RKO (cell line): ENCODE measurements at regions not wholly inside any gene's neighbourhood (a gene's known extent, or its start where the extent isn't known, plus 50 kb on each side); places are given as distances from the start of the nearest gene placed in this dataset.
A peak's percentile ranks its signal among the peaks of the same experiment; 100 is the strongest.
"Not testable (repeated sequence)": the region's sequence is repeated elsewhere in the genome, so short reads cannot be mapped to it uniquely, and the experiment has no call there.

Source experiments
- DNase-seq: peaks from one replicate; pipeline ENCODE4 v3.0.0-alpha.2; 2016; ENCODE audit warnings: low spot score

GRCh38 chr3:165716592-165716991 lies 120.6 kb downstream of the BCHE start:
- no peak for DNase-seq

GRCh38 chr3:165713479-165713878 lies 123.7 kb downstream of the BCHE start:
- DNase-seq = no peak

- DNase-seq = no peak
These were observed 124.8 kb downstream of the BCHE start for GRCh38 chr3:165712382-165712781.

GRCh38 chr3:165697910-165698309 lies 139.3 kb downstream of the BCHE start:
- DNase-seq = no peak

GRCh38 chr3:165696496-165696895 lies 140.7 kb downstream of the BCHE start:
- DNase-seq = peak; percentile 46

GRCh38 chr3:165683947-165684346 lies 153.3 kb downstream of the BCHE start:
- DNase-seq = no peak

GRCh38 chr3:165682734-165683133 lies 154.5 kb downstream of the BCHE start:
- no peak for DNase-seq

- no peak for DNase-seq
These were observed 167.3 kb downstream of the BCHE start for GRCh38 chr3:165669967-165670366.

GRCh38 chr3:165669504-165669903 lies 167.7 kb downstream of the BCHE start:
- peak; percentile 27 for DNase-seq

- no peak for DNase-seq
These were observed 169.5 kb downstream of the BCHE start for GRCh38 chr3:165667676-165668075.

- DNase-seq = no peak
These were observed 179.2 kb downstream of the BCHE start for GRCh38 chr3:165658027-165658426.

GRCh38 chr3:165653130-165653778 lies 184.0 kb downstream of the BCHE start:
- no peak for DNase-seq

- DNase-seq = not testable (repeated sequence)
These were observed 187.9 kb downstream of the BCHE start for GRCh38 chr3:165649282-165649681.

- DNase-seq = no peak
These were observed 192.0 kb downstream of the BCHE start for GRCh38 chr3:165645191-165645590.

- no peak for DNase-seq
These were observed 192.9 kb downstream of the BCHE start for GRCh38 chr3:165644331-165644730.

- DNase-seq = peak; percentile 79
These were observed 193.8 kb downstream of the BCHE start for GRCh38 chr3:165643425-165643824.

- DNase-seq = peak; percentile 98
These were observed 194.3 kb downstream of the BCHE start for GRCh38 chr3:165642761-165643420.

GRCh38 chr3:165641569-165642310 lies 195.5 kb downstream of the BCHE start:
- no peak for DNase-seq

GRCh38 chr3:165640970-165641369 lies 196.3 kb downstream of the BCHE start:
- DNase-seq = no peak

GRCh38 chr3:165640031-165640430 lies 197.2 kb downstream of the BCHE start:
- no peak for DNase-seq

- DNase-seq = no peak
These were observed 199.2 kb downstream of the BCHE start for GRCh38 chr3:165638034-165638433.

GRCh38 chr3:165636684-165637015 lies 200.6 kb downstream of the BCHE start:
- no peak for DNase-seq
